DMS79 treated with DMSO at 0.1 percent for 48 hours (cell line): ENCODE measurements at regions not wholly inside any gene's neighbourhood (a gene's known extent, or its start where the extent isn't known, plus 50 kb on each side); places are given as distances from the start of the nearest gene placed in this dataset.

Experiments used
- DNase-seq: peaks from one replicate; lab custom pipeline; 2025; lab: John Stamatoyannopoulos, UW

DNA sequence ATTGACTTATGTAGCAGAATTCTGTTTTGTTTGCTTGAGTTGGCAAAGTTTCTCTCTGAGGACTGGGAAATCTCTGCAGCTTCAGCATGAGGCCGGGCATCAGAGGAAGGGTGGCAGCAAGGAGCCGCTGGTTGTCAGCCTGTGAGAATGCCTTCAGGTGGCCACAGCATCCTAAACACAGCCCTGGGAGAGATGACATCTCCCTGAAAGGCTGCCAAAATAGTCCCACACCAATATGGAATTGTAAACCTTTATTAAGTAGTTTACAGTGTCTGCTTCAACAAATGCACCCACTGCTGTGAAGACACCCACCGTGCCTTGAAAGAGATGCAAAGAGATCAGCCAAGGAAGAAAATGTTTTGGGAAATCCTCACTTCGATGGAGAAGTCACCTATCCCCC is 609.7 kb upstream of the ARRDC4 start:
- no peak for DNase-seq

DNA sequence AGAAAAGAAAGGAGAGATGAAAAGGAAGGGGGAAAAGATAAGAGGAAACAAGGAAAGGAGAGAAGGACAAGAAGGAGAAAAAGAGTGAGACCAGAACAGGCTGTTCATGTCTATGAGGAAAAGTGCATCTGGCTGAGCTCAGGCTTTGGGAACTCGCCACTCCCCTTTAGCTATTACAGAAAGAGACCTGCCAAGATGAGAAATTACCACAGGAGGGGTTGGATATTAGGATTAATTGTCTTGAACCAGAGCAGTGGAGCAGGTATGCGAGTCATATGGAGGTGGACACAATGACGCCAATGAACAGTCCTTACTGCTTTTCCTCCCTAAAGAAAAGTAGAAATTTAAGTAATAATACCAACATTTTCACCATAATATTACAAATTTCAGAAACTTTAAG is 577.0 kb upstream of the ARRDC4 start:
- DNase-seq = no peak

DNA sequence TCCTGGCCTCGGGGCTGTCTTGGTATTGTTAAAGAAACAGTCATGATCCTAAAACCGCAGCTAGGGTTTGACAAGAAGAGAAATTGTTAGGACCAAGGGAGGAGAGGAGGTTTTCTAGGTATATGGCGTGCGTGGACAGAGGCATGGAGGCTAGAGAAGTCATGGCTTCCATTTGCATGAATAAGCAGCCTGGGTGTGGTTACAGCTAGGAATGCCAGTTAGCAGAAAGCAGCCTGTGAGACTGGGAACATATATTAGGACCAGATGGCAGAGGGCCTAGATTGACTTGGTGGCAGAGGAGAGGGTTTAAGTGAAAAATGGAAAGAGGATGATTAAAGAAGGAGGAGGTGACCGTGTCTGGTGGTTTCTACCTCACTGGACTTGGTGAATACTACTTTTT is 573.6 kb upstream of the ARRDC4 start:
- no peak for DNase-seq

- DNase-seq = no peak
Observed at GRCh38 chr15:97401195-97401594, 559.3 kb upstream of the ARRDC4 start.

GRCh38 chr15:97401970-97402369 is 558.5 kb upstream of the ARRDC4 start:
- DNase-seq = no peak

DNA sequence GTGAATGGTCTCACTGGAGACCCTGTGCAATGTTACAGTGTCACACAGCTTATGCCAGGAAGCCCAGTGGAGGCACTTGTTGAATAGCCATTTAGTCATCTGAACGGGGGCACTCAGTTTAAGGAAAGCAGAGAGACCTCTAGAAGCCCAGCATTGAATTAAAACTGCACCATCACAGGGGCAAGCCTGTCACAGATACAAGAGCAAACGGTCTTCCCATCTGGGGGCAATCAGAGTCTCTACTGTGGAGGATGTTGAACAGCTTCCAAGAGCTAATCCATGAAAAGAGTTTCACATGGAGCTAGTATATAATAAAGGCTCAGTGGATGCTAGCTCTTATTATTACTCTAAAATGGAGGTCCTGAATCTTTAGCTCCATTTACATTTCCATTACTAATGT is 553.7 kb upstream of the ARRDC4 start:
- no peak for DNase-seq

- DNase-seq = no peak
Observed at GRCh38 chr15:97410897-97411575, 549.5 kb upstream of the ARRDC4 start.

DNA sequence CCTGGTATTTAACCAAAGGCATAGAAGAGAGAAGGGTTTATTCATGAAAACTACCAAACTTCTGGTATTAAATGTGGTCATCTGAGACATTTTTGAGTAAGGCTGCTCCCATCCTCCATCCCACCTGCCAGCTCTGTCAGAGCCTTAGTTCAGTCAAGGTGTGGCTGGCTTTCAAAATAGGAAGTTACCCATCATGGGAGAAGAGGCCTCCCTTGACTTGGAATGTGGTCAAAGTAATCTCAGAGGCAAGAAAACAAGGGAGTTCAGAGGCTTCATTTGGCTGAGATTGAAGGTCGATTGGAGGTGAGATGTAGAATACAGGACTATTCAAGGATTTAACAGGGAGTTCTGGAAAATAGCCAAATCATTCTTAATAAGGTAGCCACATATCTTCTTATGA is 540.4 kb upstream of the ARRDC4 start:
- DNase-seq = no peak

GRCh38 chr15:97425596-97425995 is 534.9 kb upstream of the ARRDC4 start:
- DNase-seq = no peak

- no peak for DNase-seq
Observed at GRCh38 chr15:97443101-97443500, 517.4 kb upstream of the ARRDC4 start.

DNA sequence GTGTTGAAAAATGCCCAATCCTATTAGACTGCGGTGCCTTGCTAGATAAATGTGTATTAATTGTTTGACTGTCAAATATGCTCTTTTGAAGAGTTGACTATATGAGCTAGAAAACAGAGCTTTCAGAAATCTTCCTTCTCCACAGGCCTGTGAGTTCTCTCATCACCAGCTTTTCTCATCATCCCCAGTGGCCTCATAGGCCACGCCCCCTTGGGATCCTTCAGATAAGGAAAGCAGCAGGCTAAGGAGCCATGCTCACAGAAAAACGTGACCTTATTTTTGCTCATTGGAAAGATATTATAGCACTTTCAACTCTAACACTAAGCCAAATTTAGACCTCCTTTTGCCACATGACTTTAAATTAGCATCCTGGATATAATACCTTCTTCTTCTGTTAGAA is 514.4 kb upstream of the ARRDC4 start:
- no peak for DNase-seq

GRCh38 chr15:97456521-97457202 is 503.8 kb upstream of the ARRDC4 start:
- DNase-seq = no peak

- no peak for DNase-seq
Observed at GRCh38 chr15:97457203-97457847, 503.2 kb upstream of the ARRDC4 start.

DNA sequence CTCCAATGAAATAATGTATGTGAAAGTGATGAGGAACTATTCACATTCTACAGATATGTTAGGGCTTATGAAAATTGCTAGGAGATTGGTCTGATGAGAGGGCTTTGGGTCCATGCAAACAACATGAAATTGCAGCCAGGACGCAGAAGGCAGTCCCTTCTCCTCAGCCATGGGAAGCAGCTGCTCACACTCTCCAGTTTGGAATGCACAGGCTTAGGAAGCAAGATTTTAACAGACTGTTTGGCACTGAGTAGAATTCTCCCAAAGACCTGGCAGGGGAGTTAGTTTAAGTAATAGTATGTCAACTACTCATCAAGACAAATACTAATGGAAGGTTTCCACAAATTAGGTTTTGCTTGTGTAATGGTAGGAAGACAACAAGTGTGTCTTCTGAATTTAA is 500.7 kb upstream of the ARRDC4 start:
- DNase-seq = no peak

DNA sequence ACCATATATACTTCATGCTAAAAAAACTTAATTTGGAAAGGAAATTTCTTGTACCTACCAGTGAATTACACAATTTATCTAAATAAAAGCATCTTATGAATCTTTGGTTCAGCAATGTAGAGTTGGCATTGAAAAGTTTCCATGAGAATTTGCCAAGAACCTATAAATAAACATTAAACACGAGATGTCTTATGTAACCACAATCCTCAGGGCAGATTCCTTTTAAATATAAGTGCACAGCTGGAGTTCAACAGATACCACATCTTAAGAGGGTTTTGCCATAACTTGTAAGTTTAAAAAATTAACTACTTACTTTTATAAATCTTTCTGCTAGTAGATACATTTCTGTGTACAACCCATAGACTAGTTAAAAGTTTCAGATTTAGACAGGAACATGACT is 499.3 kb upstream of the ARRDC4 start:
- no peak for DNase-seq

DNA sequence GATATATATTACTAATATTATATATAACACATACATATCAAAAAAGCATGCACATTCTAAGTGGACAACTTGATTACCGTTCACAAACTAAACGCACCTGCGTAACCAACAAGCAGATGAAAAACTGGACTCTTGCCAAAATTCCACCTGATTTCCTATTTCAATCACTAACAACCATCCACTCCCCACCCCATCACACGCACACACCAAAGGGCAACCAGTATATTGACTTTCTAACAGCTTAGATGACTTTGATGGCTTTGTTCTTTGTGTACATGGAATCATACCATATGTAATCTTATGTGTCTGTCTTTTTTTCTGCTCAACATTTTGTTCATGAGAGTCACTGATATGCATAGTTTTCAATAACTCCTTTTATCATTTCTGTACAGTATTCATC is 496.8 kb upstream of the ARRDC4 start:
- DNase-seq = no peak

GRCh38 chr15:97470417-97470816 is 490.1 kb upstream of the ARRDC4 start:
- DNase-seq = no peak

DNA sequence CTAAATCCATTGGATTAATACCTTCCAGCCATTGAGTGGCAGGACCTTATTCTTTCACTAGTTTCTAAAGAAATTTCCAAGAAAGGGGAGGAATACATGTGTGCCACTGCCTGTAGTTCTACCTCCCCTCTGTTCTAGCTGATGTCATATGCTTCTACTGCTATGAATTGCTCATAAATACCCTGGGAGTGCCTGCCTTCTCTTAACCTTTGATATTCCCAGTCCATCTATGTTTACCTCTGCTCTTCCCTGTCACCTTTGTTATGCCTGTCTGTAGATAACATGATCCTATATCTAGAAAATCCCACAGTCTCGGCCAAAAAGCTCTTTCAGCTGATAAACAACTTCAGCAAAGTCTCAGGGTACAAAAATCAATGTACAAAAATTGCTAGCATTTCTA is 486.9 kb upstream of the ARRDC4 start:
- DNase-seq = no peak

- DNase-seq = no peak
Observed at GRCh38 chr15:97479957-97480356, 480.5 kb upstream of the ARRDC4 start.

DNA sequence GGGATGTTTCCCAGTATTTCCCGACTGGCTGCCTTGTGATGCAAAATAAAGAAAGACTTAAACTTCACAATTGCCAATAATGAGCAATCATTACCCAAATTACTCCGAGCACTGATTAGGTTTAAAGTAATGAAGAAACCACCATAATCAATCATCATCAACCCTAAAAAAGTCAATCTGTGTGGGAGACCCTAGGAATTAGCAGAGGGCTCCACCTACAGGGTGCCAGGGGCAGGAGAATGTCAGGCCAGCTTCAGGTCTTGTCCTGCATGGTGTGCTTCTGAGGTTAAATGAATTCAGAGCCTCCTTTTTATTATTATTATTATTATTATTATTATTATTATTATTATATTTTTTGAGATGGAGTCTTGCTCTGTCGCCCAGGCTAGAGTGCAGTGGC is 478.0 kb upstream of the ARRDC4 start:
- no peak for DNase-seq

DNA sequence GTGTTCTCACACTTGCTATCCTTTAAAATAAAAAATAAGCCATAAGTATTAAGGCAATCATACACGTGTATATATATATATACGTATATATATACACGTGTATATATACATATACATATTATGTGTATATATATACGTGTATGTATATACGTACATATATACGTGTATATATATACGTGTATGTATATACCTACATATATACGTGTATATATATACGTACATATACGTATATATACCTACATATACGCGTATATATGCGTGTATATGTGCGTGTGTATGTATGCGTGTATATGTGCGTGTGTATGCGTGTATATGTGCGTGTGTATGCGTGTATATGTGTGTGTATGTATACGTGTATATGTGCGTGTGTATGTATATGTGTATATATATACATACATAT is 477.3 kb upstream of the ARRDC4 start:
- DNase-seq = no peak

- DNase-seq = no peak
Observed at GRCh38 chr15:97490429-97490828, 470.1 kb upstream of the ARRDC4 start.

GRCh38 chr15:97501291-97501690 is 459.2 kb upstream of the ARRDC4 start:
- DNase-seq = no peak

DNA sequence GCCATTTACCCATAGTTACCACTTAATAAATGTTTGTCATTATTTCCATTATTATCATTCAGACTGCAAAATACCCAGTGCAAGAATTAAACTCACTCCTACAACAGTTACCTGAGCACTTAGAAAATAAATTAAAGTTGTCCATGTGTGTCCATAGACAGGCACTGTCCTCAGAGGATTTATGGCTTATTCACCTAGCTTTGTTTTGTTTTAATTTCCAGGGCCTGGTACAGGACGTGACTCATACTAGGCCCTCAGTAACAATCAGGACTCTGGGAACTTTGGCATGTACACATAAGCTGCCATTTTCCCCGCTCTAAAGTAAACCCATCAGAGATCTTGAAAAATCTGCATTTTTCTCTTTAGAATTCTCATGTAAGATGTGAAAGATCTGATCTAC is 458.5 kb upstream of the ARRDC4 start:
- DNase-seq = no peak
